ENCODE measurements at regions not wholly inside any gene's neighbourhood (a gene's known extent, or its start where the extent isn't known, plus 50 kb on each side); places are given as distances from the start of the nearest gene placed in this dataset.

DNA sequence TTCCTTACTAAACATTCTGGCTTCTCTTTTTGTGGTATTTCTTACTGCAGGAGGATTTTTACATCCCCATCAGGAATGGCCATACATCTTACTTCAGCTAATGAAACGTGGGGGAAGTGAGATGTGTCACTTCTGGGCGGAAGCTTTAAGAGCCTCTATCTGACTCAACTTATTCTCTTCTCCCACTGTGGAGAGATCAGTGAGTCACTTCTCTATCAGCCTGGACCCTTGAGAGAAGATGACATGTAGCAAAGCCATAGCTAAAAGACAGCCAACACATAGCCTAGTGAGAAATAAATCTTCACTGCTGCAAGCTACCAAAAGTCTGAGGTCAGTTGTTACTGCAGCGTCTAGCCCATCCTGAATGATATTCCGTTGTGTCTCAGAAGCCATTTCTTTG is 1066.7 kb upstream of the RBFOX1 start:
- Histone ChIP-seq H3K36me3 (replicated peaks; ENCODE audit: low read depth, low read length) (no peaks in the 10 kb centered on the region), H3K27ac (ENCODE audit: low read length) (no peak overlapping the region), H2AFZ (ENCODE audit: low read depth, low read length) (no peak overlapping the region), H3K4me2 (ENCODE audit: low read length) (no peak overlapping the region), H3K4me1 (ENCODE audit: low read length) (no peaks in the 10 kb centered on the region), H4K20me1 (ENCODE audit: insufficient read depth, low read length) (no peaks in the 10 kb centered on the region), H3K9ac (ENCODE audit: low read length) (no peak overlapping the region), H3K79me2 (ENCODE audit: low read length) (no peaks in the 10 kb centered on the region), H3K9me3 (ENCODE audit: insufficient read depth, low read length) (no peaks in the 10 kb centered on the region), H3K27me3 (ENCODE audit: low read depth, low read length) (no peaks in the 10 kb centered on the region), H3K4me3 (ENCODE audit: low read length) (no peak overlapping the region)
- TF ChIP-seq EZH2phosphoT487 (IDR thresholded peaks at IDR 0.05; ENCODE audit: low read depth) (no peak), CTCF (IDR thresholded peaks at IDR 0.05; ENCODE audit: low read depth, low read length) (no peak)

- H3K4me1 ChIP-seq (ENCODE audit: low read length), result no peaks in the 10 kb centered on the region
- TF ChIP-seq EZH2phosphoT487 (IDR thresholded peaks at IDR 0.05; ENCODE audit: low read depth) (no peak), CTCF (IDR thresholded peaks at IDR 0.05; ENCODE audit: low read depth, low read length) (no peak)
These were observed 1074.6 kb upstream of the RBFOX1 start for GRCh38 chr16:6258056-6258455.

GRCh38 chr16:6252541-6252940 is 1080.1 kb upstream of the RBFOX1 start:
- Histone ChIP-seq H3K79me2 (ENCODE audit: low read length) (no peaks in the 10 kb centered on the region), H2AFZ (ENCODE audit: low read depth, low read length) (no peak overlapping the region), H3K4me2 (ENCODE audit: low read length) (no peak overlapping the region), H3K27ac (ENCODE audit: low read length) (no peak overlapping the region), H3K36me3 (replicated peaks; ENCODE audit: low read depth, low read length) (no peaks in the 10 kb centered on the region), H3K4me3 (ENCODE audit: low read length) (no peak overlapping the region), H3K9me3 (ENCODE audit: insufficient read depth, low read length) (no peaks in the 10 kb centered on the region), H4K20me1 (ENCODE audit: insufficient read depth, low read length) (no peaks in the 10 kb centered on the region), H3K4me1 (ENCODE audit: low read length) (no peaks in the 10 kb centered on the region), H3K9ac (ENCODE audit: low read length) (no peak overlapping the region), H3K27me3 (ENCODE audit: low read depth, low read length) (no peaks in the 10 kb centered on the region)
- TF ChIP-seq EZH2phosphoT487 (IDR thresholded peaks at IDR 0.05; ENCODE audit: low read depth), result no peak
- TF ChIP-seq CTCF (IDR thresholded peaks at IDR 0.05; ENCODE audit: low read depth, low read length), result no peak

More at GRCh38 chr16:6258056-6258455, 1074.6 kb upstream of the RBFOX1 start:
- Histone ChIP-seq H2AFZ (ENCODE audit: low read depth, low read length) (no peak overlapping the region), H3K9ac (ENCODE audit: low read length) (no peak overlapping the region), H4K20me1 (ENCODE audit: insufficient read depth, low read length) (no peaks in the 10 kb centered on the region), H3K27ac (ENCODE audit: low read length) (no peak overlapping the region), H3K27me3 (ENCODE audit: low read depth, low read length) (no peaks in the 10 kb centered on the region), H3K9me3 (ENCODE audit: insufficient read depth, low read length) (no peaks in the 10 kb centered on the region), H3K4me3 (ENCODE audit: low read length) (no peak overlapping the region), H3K4me2 (ENCODE audit: low read length) (no peak overlapping the region), H3K36me3 (replicated peaks; ENCODE audit: low read depth, low read length) (no peaks in the 10 kb centered on the region), H3K79me2 (ENCODE audit: low read length) (no peaks in the 10 kb centered on the region)

- no peaks in the 10 kb centered on the region for H3K4me1 ChIP-seq (ENCODE audit: low read length)
- no peaks in the 10 kb centered on the region for H3K36me3 ChIP-seq (replicated peaks; ENCODE audit: low read depth, low read length)
- H2AFZ ChIP-seq (ENCODE audit: low read depth, low read length), result no peak overlapping the region
- no peaks in the 10 kb centered on the region for H3K79me2 ChIP-seq (ENCODE audit: low read length)
- no peak overlapping the region for H3K4me3 ChIP-seq (ENCODE audit: low read length)
- no peak overlapping the region for H3K27ac ChIP-seq (ENCODE audit: low read length)
- no peak for TF ChIP-seq EZH2phosphoT487 (IDR thresholded peaks at IDR 0.05; ENCODE audit: low read depth)
- TF ChIP-seq CTCF (IDR thresholded peaks at IDR 0.05; ENCODE audit: low read depth, low read length), result no peak
- no peaks in the 10 kb centered on the region for H4K20me1 ChIP-seq (ENCODE audit: insufficient read depth, low read length)
- no peaks in the 10 kb centered on the region for H3K27me3 ChIP-seq (ENCODE audit: low read depth, low read length)
- H3K4me2 ChIP-seq (ENCODE audit: low read length), result no peak overlapping the region
- no peaks in the 10 kb centered on the region for H3K9me3 ChIP-seq (ENCODE audit: insufficient read depth, low read length)
- no peak overlapping the region for H3K9ac ChIP-seq (ENCODE audit: low read length)
These were observed 1082.1 kb upstream of the RBFOX1 start for GRCh38 chr16:6250511-6250910.
